DOHH2 (cell line): ENCODE measurements at regions not wholly inside any gene's neighbourhood (a gene's known extent, or its start where the extent isn't known, plus 50 kb on each side); places are given as distances from the start of the nearest gene placed in this dataset.

Experiments used
- H3F3A ChIP-seq: fragments of 200-600 bp; sonication (generic), shearing (Covaris generic); 2 replicates; pipeline ENCODE4 v1.6.0; 2016; ENCODE audit warnings: antibody characterized with exemption, mild to moderate bottlenecking; ENCODE audit not compliant: control insufficient read depth, insufficient read depth
- H3K27ac ChIP-seq: fragments of 200-600 bp; sonication (generic); 2 replicates; pipeline ENCODE4 v1.5.1; 2014; ENCODE audit warnings: low read depth, mild to moderate bottlenecking, low read length, moderate library complexity
- H3K27me3 ChIP-seq: fragments of 200-600 bp; sonication (generic); 2 replicates; pipeline ENCODE4 v1.6.1; 2014; ENCODE audit warnings: mild to moderate bottlenecking, low read length, mixed read lengths; ENCODE audit not compliant: control insufficient read depth
- H3K36me3 ChIP-seq: fragments of 200-600 bp; sonication (generic); 2 replicates; pipeline ENCODE4 v1.6.1; 2014; ENCODE audit warnings: mild to moderate bottlenecking, low read length, moderate library complexity, mixed read lengths; ENCODE audit not compliant: control insufficient read depth
- H3K4me1 ChIP-seq: fragments of 200-600 bp; sonication (generic); 2 replicates; pipeline ENCODE4 v1.6.1; 2014; ENCODE audit warnings: mild to moderate bottlenecking, low read length, mixed read lengths; ENCODE audit not compliant: control insufficient read depth
- H3K4me2 ChIP-seq: fragments of 200-600 bp; sonication (generic); 2 replicates; pipeline ENCODE4 v1.6.0; 2014; ENCODE audit warnings: mild to moderate bottlenecking, low read length, moderate library complexity
- H3K4me3 ChIP-seq: fragments of 200-600 bp; sonication (generic); 2 replicates; pipeline ENCODE4 v1.5.1; 2014; ENCODE audit warnings: mild to moderate bottlenecking, low read length, mixed read lengths
- H3K79me2 ChIP-seq: fragments of 200-600 bp; sonication (generic); 2 replicates; pipeline ENCODE4 v1.6.1; 2014; ENCODE audit warnings: mild to moderate bottlenecking, low read length, mixed read lengths; ENCODE audit not compliant: control insufficient read depth
- H3K9me2 ChIP-seq: fragments of 200-600 bp; sonication (generic); replicated peaks from 2 replicates; pipeline ENCODE4 v1.6.1; 2014; ENCODE audit warnings: mild to moderate bottlenecking, low read length, mixed read lengths; ENCODE audit not compliant: control insufficient read depth
- H3K9me3 ChIP-seq: fragments of 200-600 bp; sonication (generic); 2 replicates; pipeline ENCODE4 v1.6.1; 2014; ENCODE audit warnings: antibody characterized with exemption, low read length, mixed read lengths; ENCODE audit not compliant: control insufficient read depth, insufficient read depth
- H4K20me1 ChIP-seq: fragments of 200-600 bp; sonication (generic); 2 replicates; pipeline ENCODE4 v1.6.0; 2014; ENCODE audit warnings: low read depth, mild to moderate bottlenecking, antibody characterized with exemption, low read length, moderate library complexity; ENCODE audit not compliant: control insufficient read depth, insufficient read depth
- EZH2phosphoT487 ChIP-seq: fragments of 200-600 bp; sonication (generic); IDR thresholded peaks from 2 replicates; pipeline ENCODE4 v1.6.1; 2017; ENCODE audit warnings: borderline replicate concordance, mild to moderate bottlenecking, antibody characterized with exemption, low read length, moderate library complexity, mixed read lengths
- TF ChIP-seq, protein P1 (sequence below): fragments of 200-600 bp; sonication (generic); IDR thresholded peaks from one replicate; pipeline ENCODE4 v1.5.1; 2014; ENCODE audit warnings: antibody characterized with exemption, mild to moderate bottlenecking, low read depth, low read length; ENCODE audit not compliant: poor library complexity, severe bottlenecking

DNA sequence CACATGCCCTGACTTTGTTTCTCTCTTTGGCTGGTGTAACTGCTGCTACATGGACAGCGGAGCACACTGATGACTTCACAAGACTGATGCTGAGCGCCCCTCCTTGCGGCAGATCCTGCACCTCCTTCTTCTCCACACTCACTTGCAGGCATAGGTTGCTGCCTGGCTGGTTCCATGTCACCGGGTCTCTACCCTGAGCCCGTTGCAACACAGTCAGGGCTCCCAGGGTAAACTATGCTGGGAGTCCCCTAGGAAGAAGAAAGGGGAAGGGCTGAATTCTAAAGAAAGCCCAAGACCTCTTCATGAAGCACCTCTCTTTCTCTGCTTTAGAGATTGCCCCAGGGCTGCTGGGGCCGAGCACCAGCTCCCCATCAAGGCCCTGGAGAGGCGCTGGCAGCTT lies 83.3 kb upstream of the DUSP22 start:
- Histone ChIP-seq H3K4me3 (no peak overlapping the region), H3K9me3 (peaks cover 7% of the 10 kb centered on the region), H3K36me3 (no peaks in the 10 kb centered on the region), H3K79me2 (no peaks in the 10 kb centered on the region), H3K27ac (no peak overlapping the region), H4K20me1 (no peaks in the 10 kb centered on the region), H3K4me1 (no peaks in the 10 kb centered on the region), H3K9me2 (no peaks in the 10 kb centered on the region), H3K4me2 (no peak overlapping the region), H3K27me3 (peaks cover 45% of the 10 kb centered on the region), H3F3A (no peaks in the 10 kb centered on the region)
- TF ChIP-seq EZH2phosphoT487 = no peak
- TF ChIP-seq, protein P1, sequence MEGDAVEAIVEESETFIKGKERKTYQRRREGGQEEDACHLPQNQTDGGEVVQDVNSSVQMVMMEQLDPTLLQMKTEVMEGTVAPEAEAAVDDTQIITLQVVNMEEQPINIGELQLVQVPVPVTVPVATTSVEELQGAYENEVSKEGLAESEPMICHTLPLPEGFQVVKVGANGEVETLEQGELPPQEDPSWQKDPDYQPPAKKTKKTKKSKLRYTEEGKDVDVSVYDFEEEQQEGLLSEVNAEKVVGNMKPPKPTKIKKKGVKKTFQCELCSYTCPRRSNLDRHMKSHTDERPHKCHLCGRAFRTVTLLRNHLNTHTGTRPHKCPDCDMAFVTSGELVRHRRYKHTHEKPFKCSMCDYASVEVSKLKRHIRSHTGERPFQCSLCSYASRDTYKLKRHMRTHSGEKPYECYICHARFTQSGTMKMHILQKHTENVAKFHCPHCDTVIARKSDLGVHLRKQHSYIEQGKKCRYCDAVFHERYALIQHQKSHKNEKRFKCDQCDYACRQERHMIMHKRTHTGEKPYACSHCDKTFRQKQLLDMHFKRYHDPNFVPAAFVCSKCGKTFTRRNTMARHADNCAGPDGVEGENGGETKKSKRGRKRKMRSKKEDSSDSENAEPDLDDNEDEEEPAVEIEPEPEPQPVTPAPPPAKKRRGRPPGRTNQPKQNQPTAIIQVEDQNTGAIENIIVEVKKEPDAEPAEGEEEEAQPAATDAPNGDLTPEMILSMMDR = no peak

- H3K79me2 ChIP-seq = no peaks in the 10 kb centered on the region
- no peaks in the 10 kb centered on the region for H4K20me1 ChIP-seq
- peaks cover 45% of the 10 kb centered on the region for H3K27me3 ChIP-seq
- H3K36me3 ChIP-seq = no peaks in the 10 kb centered on the region
- TF ChIP-seq, protein P1 = no peak
- TF ChIP-seq EZH2phosphoT487 = peak; percentile 56; the same call in 1 of the 2 replicates
- H3K4me3 ChIP-seq = no peak overlapping the region
- peaks cover 10% of the 10 kb centered on the region for H3K9me3 ChIP-seq
- H3K9me2 ChIP-seq = no peaks in the 10 kb centered on the region
- no peaks in the 10 kb centered on the region for H3K4me1 ChIP-seq
- no peak overlapping the region for H3K27ac ChIP-seq
- no peak overlapping the region for H3K4me2 ChIP-seq
- no peaks in the 10 kb centered on the region for H3F3A ChIP-seq
These were observed 82.7 kb upstream of the DUSP22 start for GRCh38 chr6:209432-210103.

- Histone ChIP-seq H3K27ac (no peak overlapping the region), H3K79me2 (no peaks in the 10 kb centered on the region), H3K4me3 (no peak overlapping the region), H3K9me2 (no peaks in the 10 kb centered on the region), H3K4me1 (no peaks in the 10 kb centered on the region), H3K4me2 (no peak overlapping the region), H4K20me1 (no peaks in the 10 kb centered on the region), H3F3A (no peaks in the 10 kb centered on the region), H3K9me3 (peaks cover 10% of the 10 kb centered on the region), H3K27me3 (peaks cover 45% of the 10 kb centered on the region), H3K36me3 (no peaks in the 10 kb centered on the region)
- TF ChIP-seq EZH2phosphoT487 = no peak
- TF ChIP-seq, protein P1 = no peak
These were observed 82.2 kb upstream of the DUSP22 start for GRCh38 chr6:210104-210456.
